Stimulated activated memory B cell treated with anti-CD40 and anti-IgM and Interleukin-4, amounts not matched to agents 10 μg/mL and 1 μg/mL and 100 μg/mL, for 72 hours (primary cell): ENCODE measurements at regions not wholly inside any gene's neighbourhood (a gene's known extent, or its start where the extent isn't known, plus 50 kb on each side); places are given as distances from the start of the nearest gene placed in this dataset.

Experiments
- ATAC-seq: fragments of 150-1000 bp; cut with Tn5 transposase; 2 replicates; pipeline ENCODE4 v1.10.0; 2021
- H3K27ac Mint-ChIP-seq: one replicate; pipeline ENCODE4 v1.8.0; 2022; ENCODE audit warnings: mild to moderate bottlenecking, mixed read lengths
- H3K27me3 Mint-ChIP-seq: one replicate; pipeline ENCODE4 v1.8.0; 2022; ENCODE audit warnings: mixed read lengths
- H3K36me3 Mint-ChIP-seq: one replicate; pipeline ENCODE4 v1.8.0; 2022; ENCODE audit warnings: mixed read lengths
- H3K4me1 Mint-ChIP-seq: one replicate; pipeline ENCODE4 v1.8.0; 2022; ENCODE audit warnings: mixed read lengths
- H3K4me3 Mint-ChIP-seq: one replicate; pipeline ENCODE4 v1.8.0; 2022; ENCODE audit warnings: mild to moderate bottlenecking, moderate library complexity, mixed read lengths
- H3K9me3 Mint-ChIP-seq: one replicate; pipeline ENCODE4 v1.8.0; 2022; ENCODE audit warnings: mixed read lengths

GRCh38 chr6:163773646-163774045, 359.1 kb downstream of the QKI start:
- Mint-ChIP-seq H3K9me3 (no peaks in the 10 kb centered on the region), H3K4me3 (no peak overlapping the region), H3K27me3 (no peaks in the 10 kb centered on the region), H3K27ac (no peak overlapping the region), H3K4me1 (no peaks in the 10 kb centered on the region), H3K36me3 (no peaks in the 10 kb centered on the region)
- no peak for ATAC-seq

GRCh38 chr6:163772701-163773100, 358.2 kb downstream of the QKI start:
- Mint-ChIP-seq H3K27me3 (no peaks in the 10 kb centered on the region), H3K4me3 (no peak overlapping the region), H3K9me3 (no peaks in the 10 kb centered on the region), H3K27ac (no peak overlapping the region), H3K4me1 (no peaks in the 10 kb centered on the region), H3K36me3 (no peaks in the 10 kb centered on the region)
- ATAC-seq = no peak

- H3K4me3 Mint-ChIP-seq = no peak overlapping the region
- no peak for ATAC-seq
- no peaks in the 10 kb centered on the region for H3K9me3 Mint-ChIP-seq
- no peaks in the 10 kb centered on the region for H3K4me1 Mint-ChIP-seq
- H3K27me3 Mint-ChIP-seq = no peaks in the 10 kb centered on the region
- no peak overlapping the region for H3K27ac Mint-ChIP-seq
- H3K36me3 Mint-ChIP-seq = no peaks in the 10 kb centered on the region
Measured at GRCh38 chr6:163771180-163771579, 356.7 kb downstream of the QKI start.

GRCh38 chr6:163768905-163769304, 354.4 kb downstream of the QKI start:
- no peaks in the 10 kb centered on the region for H3K9me3 Mint-ChIP-seq
- H3K4me1 Mint-ChIP-seq = no peaks in the 10 kb centered on the region
- no peak for ATAC-seq
- H3K27ac Mint-ChIP-seq = no peak overlapping the region
- H3K27me3 Mint-ChIP-seq = no peaks in the 10 kb centered on the region
- no peaks in the 10 kb centered on the region for H3K36me3 Mint-ChIP-seq
- no peak overlapping the region for H3K4me3 Mint-ChIP-seq

- Mint-ChIP-seq H3K9me3 (no peaks in the 10 kb centered on the region), H3K27ac (no peak overlapping the region), H3K4me3 (no peak overlapping the region), H3K4me1 (no peaks in the 10 kb centered on the region), H3K27me3 (no peaks in the 10 kb centered on the region), H3K36me3 (no peaks in the 10 kb centered on the region)
- no peak for ATAC-seq
Measured at GRCh38 chr6:163766936-163767335, 352.4 kb downstream of the QKI start.

GRCh38 chr6:163765335-163765734, 350.8 kb downstream of the QKI start:
- no peaks in the 10 kb centered on the region for H3K36me3 Mint-ChIP-seq
- no peaks in the 10 kb centered on the region for H3K9me3 Mint-ChIP-seq
- H3K27ac Mint-ChIP-seq = no peak overlapping the region
- ATAC-seq = no peak
- no peaks in the 10 kb centered on the region for H3K4me1 Mint-ChIP-seq
- no peaks in the 10 kb centered on the region for H3K27me3 Mint-ChIP-seq
- H3K4me3 Mint-ChIP-seq = no peak overlapping the region

GRCh38 chr6:163764565-163764964, 350.0 kb downstream of the QKI start:
- no peak overlapping the region for H3K27ac Mint-ChIP-seq
- ATAC-seq = no peak
- H3K36me3 Mint-ChIP-seq = no peaks in the 10 kb centered on the region
- H3K4me1 Mint-ChIP-seq = no peaks in the 10 kb centered on the region
- no peaks in the 10 kb centered on the region for H3K27me3 Mint-ChIP-seq
- H3K9me3 Mint-ChIP-seq = no peaks in the 10 kb centered on the region
- H3K4me3 Mint-ChIP-seq = no peak overlapping the region

- no peak overlapping the region for H3K4me3 Mint-ChIP-seq
- ATAC-seq = no peak
- H3K27ac Mint-ChIP-seq = no peak overlapping the region
- no peaks in the 10 kb centered on the region for H3K36me3 Mint-ChIP-seq
- H3K9me3 Mint-ChIP-seq = peaks cover 4% of the 10 kb centered on the region
- peaks cover 9% of the 10 kb centered on the region for H3K27me3 Mint-ChIP-seq
- peaks cover 18% of the 10 kb centered on the region for H3K4me1 Mint-ChIP-seq
Measured at GRCh38 chr6:163761481-163761880, 347.0 kb downstream of the QKI start.

GRCh38 chr6:163760860-163761259, 346.3 kb downstream of the QKI start:
- no peaks in the 10 kb centered on the region for H3K36me3 Mint-ChIP-seq
- peaks cover 4% of the 10 kb centered on the region for H3K9me3 Mint-ChIP-seq
- ATAC-seq = no peak
- no peak overlapping the region for H3K4me3 Mint-ChIP-seq
- H3K4me1 Mint-ChIP-seq = peaks cover 22% of the 10 kb centered on the region
- H3K27ac Mint-ChIP-seq = no peak overlapping the region
- peaks cover 12% of the 10 kb centered on the region for H3K27me3 Mint-ChIP-seq

- Mint-ChIP-seq H3K4me3 (no peak overlapping the region), H3K27me3 (peaks cover 24% of the 10 kb centered on the region), H3K36me3 (no peaks in the 10 kb centered on the region), H3K4me1 (peaks cover 33% of the 10 kb centered on the region), H3K27ac (no peak overlapping the region), H3K9me3 (peaks cover 7% of the 10 kb centered on the region)
- no peak for ATAC-seq
Measured at GRCh38 chr6:163759542-163759941, 345.0 kb downstream of the QKI start.

- Mint-ChIP-seq H3K27ac (peak overlapping the region; percentile 1), H3K27me3 (peaks cover 29% of the 10 kb centered on the region), H3K4me1 (peaks cover 33% of the 10 kb centered on the region), H3K4me3 (no peak overlapping the region), H3K36me3 (no peaks in the 10 kb centered on the region), H3K9me3 (peaks cover 7% of the 10 kb centered on the region)
- ATAC-seq = no peak
Measured at GRCh38 chr6:163757520-163757919, 343.0 kb downstream of the QKI start.

- peaks cover 35% of the 10 kb centered on the region for H3K27me3 Mint-ChIP-seq
- peak overlapping the region; percentile 11 for H3K4me3 Mint-ChIP-seq
- ATAC-seq = peak; percentile 99
- H3K9me3 Mint-ChIP-seq = peaks cover 7% of the 10 kb centered on the region
- H3K36me3 Mint-ChIP-seq = no peaks in the 10 kb centered on the region
- H3K27ac Mint-ChIP-seq = no peak overlapping the region
- peaks cover 33% of the 10 kb centered on the region for H3K4me1 Mint-ChIP-seq
Measured at GRCh38 chr6:163756079-163756478, 341.6 kb downstream of the QKI start.

- Mint-ChIP-seq H3K27ac (no peak overlapping the region), H3K9me3 (peaks cover 7% of the 10 kb centered on the region), H3K27me3 (peaks cover 35% of the 10 kb centered on the region), H3K4me3 (no peak overlapping the region), H3K4me1 (peaks cover 33% of the 10 kb centered on the region), H3K36me3 (no peaks in the 10 kb centered on the region)
- ATAC-seq = no peak
Measured at GRCh38 chr6:163754866-163755265, 340.3 kb downstream of the QKI start.

GRCh38 chr6:163753430-163753829, 338.9 kb downstream of the QKI start:
- Mint-ChIP-seq H3K4me3 (no peak overlapping the region), H3K9me3 (peaks cover 7% of the 10 kb centered on the region), H3K27me3 (peaks cover 41% of the 10 kb centered on the region), H3K27ac (no peak overlapping the region), H3K4me1 (peaks cover 30% of the 10 kb centered on the region), H3K36me3 (no peaks in the 10 kb centered on the region)
- ATAC-seq = no peak

- ATAC-seq = no peak
- H3K27me3 Mint-ChIP-seq = peaks cover 41% of the 10 kb centered on the region
- H3K4me1 Mint-ChIP-seq = peaks cover 24% of the 10 kb centered on the region
- H3K4me3 Mint-ChIP-seq = no peak overlapping the region
- no peak overlapping the region for H3K27ac Mint-ChIP-seq
- peaks cover 5% of the 10 kb centered on the region for H3K9me3 Mint-ChIP-seq
- H3K36me3 Mint-ChIP-seq = no peaks in the 10 kb centered on the region
Measured at GRCh38 chr6:163752446-163752845, 337.9 kb downstream of the QKI start.

- H3K36me3 Mint-ChIP-seq = no peaks in the 10 kb centered on the region
Measured at GRCh38 chr6:163751032-163751525, 336.6 kb downstream of the QKI start.

More at GRCh38 chr6:163751032-163751525, 336.6 kb downstream of the QKI start:
- Mint-ChIP-seq H3K9me3 (peaks cover 8% of the 10 kb centered on the region), H3K4me1 (peaks cover 14% of the 10 kb centered on the region), H3K27ac (no peak overlapping the region), H3K27me3 (peaks cover 40% of the 10 kb centered on the region), H3K4me3 (no peak overlapping the region)
- ATAC-seq = no peak
